G401.6 (cell line): ENCODE measurements at regions not wholly inside any gene's neighbourhood (a gene's known extent, or its start where the extent isn't known, plus 50 kb on each side); places are given as distances from the start of the nearest gene placed in this dataset.

ENCODE experiments used
- FAIRE-seq: peaks from 2 replicates; lab custom pipeline; 2012; peaks lifted over from hg19 to GRCh38; lab: Jason Lieb, UNC

DNA sequence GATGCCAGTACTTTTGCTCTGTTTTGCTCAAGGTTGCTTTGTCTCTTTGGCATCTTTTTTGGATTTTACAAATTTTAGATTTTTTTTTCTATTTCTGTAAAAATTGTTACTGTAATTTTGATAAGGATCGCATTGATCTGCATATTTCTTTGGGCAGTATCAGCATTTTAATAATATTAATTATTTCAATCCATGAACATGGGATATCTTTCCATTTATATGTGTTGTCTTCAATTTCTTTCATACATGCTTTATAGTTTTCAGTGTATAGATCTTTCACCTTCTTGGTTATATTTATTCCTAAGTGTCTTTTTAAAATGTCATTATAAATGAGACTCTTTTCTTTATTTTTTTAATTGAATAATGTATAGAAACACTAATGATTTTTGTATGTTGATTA is 301.6 kb upstream of the SEMA3D start:
- peak; percentile 47 for FAIRE-seq

GRCh38 chr7:85483177-85483576 is 296.3 kb upstream of the SEMA3D start:
- FAIRE-seq, result no peak

GRCh38 chr7:85480666-85481065 is 293.8 kb upstream of the SEMA3D start:
- no peak for FAIRE-seq

GRCh38 chr7:85479918-85480643 is 293.2 kb upstream of the SEMA3D start:
- FAIRE-seq, result no peak

DNA sequence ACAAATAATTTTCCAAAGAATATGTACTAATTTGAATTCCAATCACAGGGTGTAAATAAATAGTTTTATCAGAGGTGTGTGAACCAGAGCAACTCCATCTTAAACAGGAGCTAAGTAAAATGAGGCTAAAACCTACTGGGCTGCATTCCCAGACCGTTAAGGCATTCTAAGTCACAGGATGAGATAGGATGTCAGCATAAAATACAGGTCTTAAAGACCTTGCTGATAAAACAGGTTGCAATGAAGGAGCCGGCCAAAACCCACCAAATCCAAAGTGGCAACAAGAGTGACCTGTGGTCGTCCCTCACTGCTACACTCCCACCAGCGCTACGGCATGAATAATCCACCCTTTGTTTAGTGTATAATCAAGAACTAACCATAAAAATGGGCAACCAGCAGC is 291.7 kb upstream of the SEMA3D start:
- FAIRE-seq, result no peak

DNA sequence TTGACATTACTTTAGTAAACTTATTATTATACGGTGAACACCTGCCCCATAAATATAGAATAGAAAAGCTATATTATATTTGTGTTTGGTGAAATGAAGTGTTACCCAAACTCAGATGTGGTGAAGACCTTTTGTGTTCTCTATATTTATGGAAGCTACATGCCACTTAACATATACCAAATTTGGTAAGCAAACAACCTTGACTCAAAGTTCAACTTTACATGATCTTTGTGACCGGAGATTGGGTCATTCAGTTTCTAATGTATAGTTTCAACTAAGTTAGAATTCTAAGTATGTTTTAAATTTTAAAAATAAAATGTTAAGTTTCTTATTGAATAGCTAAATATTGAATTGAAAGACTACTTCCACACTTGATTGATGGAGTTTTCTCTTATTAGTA is 288.6 kb upstream of the SEMA3D start:
- FAIRE-seq, result no peak

GRCh38 chr7:85475071-85475470 is 288.2 kb upstream of the SEMA3D start:
- no peak for FAIRE-seq

DNA sequence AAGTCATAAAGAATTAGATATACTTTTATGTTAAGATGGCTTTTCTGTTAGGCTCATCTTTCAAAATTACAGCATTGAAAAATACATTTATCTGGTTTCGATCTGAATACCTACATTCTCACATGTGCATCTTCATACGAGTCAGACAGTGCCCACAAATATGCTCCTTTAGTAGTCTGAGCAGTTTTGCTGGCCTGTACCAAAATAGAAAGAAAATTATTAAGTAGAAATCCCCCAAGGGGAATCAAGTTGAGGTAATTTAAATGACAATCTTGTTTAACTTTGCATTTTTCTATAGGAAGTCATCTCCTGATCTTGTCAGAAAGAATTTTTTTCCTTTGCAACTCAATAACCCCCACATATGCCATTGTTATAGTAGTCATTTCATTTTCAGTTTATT is 287.4 kb upstream of the SEMA3D start:
- no peak for FAIRE-seq

GRCh38 chr7:85471740-85472139 is 284.9 kb upstream of the SEMA3D start:
- FAIRE-seq, result no peak

GRCh38 chr7:85471307-85471706 is 284.5 kb upstream of the SEMA3D start:
- no peak for FAIRE-seq

DNA sequence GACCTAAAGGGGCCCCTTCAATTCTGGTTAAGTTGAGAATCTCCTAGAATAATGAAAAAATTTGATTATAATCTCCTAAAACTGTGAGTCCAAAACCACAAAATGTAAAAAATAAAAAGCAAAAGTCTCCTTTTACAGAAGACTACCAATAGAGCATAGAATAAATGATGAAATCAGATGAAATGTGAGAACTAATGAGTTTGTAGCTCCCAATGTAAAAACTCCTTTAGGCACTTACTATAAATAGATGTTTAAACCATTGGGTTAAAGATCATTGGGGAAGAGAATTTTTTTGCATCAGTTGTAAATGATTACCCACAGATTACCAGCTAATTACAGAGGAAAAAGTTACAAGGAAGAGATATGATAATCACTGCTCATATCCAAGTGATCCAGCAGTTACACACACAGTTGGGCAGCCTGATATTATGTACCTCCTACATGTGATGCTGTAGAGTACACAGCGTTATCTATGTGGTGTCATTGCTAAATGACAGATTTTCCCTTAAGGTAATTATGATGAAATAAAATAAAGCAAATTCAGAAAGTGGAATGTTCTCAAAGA is 282.7 kb upstream of the SEMA3D start:
- no peak for FAIRE-seq

GRCh38 chr7:85464042-85464651 is 277.3 kb upstream of the SEMA3D start:
- FAIRE-seq, result peak; percentile 87

DNA sequence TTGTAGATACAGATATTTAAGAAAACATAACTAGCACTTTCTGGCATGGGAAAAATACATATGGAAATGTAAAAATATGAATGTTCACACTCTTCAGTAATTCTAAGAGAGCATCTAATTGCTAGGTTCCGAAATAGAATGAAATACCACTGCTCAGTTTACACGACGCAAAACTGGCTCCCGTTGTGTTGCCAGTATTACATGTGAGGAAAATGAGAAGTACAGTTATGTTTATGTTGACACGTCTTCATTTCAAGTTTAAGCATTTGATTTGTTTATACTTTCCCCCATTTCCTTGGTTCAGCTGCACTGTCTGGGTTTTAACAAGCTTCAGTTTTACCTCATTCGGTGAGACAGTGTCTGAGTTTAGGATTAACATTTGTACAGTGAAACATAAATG is 275.8 kb upstream of the SEMA3D start:
- FAIRE-seq, result no peak

GRCh38 chr7:85457911-85458310 is 271.1 kb upstream of the SEMA3D start:
- FAIRE-seq, result no peak

- no peak for FAIRE-seq
These were observed 269.4 kb upstream of the SEMA3D start for GRCh38 chr7:85456254-85456653.

GRCh38 chr7:85454904-85455303 is 268.0 kb upstream of the SEMA3D start:
- no peak for FAIRE-seq

- no peak for FAIRE-seq
These were observed 265.8 kb upstream of the SEMA3D start for GRCh38 chr7:85452674-85453073.

GRCh38 chr7:85449478-85449877 is 262.6 kb upstream of the SEMA3D start:
- FAIRE-seq, result no peak

DNA sequence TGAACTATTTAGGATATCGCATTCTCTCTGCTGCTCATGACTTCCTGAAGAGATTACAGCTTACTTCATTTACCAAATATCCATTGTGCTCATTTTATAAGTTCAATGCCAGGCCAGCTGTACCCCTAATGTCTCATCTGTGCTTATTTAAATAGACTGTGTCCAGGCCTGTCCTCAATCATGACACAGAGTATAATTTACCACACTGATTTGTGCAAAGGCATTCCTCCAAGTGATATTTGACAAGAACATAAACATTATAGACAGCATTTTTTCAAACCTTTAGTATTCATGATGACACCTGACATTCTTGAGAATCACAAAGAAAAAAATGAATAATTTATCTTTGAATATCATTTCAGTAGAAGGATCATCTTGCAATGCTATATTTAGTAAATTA is 260.1 kb upstream of the SEMA3D start:
- FAIRE-seq, result no peak

DNA sequence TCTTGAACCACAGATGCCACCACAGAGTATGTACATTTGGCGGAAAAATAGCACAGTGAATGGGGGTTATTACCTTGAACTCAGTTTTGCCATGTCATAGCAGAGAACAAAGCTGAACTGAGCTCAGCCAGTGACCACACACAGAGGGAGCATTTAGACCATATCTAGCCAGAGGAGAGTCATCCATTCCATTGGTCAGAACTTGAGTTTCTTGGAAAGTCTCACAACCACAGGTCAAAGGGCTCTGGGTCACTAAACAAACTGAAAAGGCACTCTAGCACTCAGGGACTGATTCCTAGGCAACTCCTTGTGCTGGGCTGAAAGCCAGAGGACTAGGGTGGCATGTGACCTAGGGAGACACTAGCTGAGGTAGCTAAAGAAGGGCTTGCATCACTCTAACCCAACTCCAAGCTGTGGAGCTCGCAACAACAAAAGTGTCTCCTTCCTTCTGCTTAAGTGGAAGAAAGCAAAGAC is 239.7 kb upstream of the SEMA3D start:
- FAIRE-seq, result no peak

DNA sequence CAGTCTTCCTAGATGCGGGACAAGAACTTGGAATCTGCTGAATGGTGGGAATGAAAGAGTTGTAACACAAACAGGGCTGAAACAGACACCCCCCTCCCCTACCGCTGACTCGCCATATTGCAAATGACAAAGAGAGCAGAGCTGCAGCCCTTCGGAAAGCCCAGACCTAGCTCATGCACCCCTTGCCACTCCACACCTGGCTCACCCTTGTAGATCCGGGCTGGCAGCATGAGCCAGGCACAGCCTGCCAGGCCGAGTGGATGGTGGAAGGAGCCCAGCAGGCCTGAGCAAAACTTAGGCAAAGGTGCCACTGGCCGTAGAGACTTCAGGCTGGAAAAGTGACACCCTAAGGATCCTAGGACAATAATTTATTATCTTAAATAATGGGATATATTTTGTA is 237.4 kb upstream of the SEMA3D start:
- no peak for FAIRE-seq

- FAIRE-seq, result no peak
These were observed 236.5 kb upstream of the SEMA3D start for GRCh38 chr7:85423209-85423895.

- FAIRE-seq, result no peak
These were observed 228.9 kb upstream of the SEMA3D start for GRCh38 chr7:85415743-85416142.
